CD4-positive, alpha-beta T cell treated with Interleukin-15 for 4 hours (primary cell): ENCODE measurements at regions not wholly inside any gene's neighbourhood (a gene's known extent, or its start where the extent isn't known, plus 50 kb on each side); places are given as distances from the start of the nearest gene placed in this dataset.

Experiments
- DNase-seq: peaks from one replicate; pipeline ENCODE4 v3.0.0-alpha.2; 2020; ENCODE audit warnings: low spot score

DNA sequence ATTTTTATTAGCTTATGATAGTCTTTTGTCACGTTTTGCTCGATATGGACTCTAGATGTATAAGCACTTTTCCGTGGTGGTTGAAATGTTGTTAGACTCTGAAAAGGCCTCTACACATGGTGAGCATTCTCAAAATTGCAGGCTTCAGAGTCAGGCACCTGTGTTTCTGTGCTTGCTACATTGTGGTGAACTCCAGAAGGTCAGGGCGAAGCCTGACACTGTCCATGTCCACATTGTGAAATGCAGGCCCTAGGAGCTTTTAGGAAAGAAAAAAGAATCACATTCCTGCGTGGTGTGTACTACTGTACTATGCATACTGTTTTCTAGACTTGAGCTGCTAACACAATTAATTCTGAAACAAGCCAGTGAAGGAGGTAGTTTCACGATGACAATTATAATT is 86.3 kb downstream of the HS3ST1 start:
- no peak for DNase-seq

DNA sequence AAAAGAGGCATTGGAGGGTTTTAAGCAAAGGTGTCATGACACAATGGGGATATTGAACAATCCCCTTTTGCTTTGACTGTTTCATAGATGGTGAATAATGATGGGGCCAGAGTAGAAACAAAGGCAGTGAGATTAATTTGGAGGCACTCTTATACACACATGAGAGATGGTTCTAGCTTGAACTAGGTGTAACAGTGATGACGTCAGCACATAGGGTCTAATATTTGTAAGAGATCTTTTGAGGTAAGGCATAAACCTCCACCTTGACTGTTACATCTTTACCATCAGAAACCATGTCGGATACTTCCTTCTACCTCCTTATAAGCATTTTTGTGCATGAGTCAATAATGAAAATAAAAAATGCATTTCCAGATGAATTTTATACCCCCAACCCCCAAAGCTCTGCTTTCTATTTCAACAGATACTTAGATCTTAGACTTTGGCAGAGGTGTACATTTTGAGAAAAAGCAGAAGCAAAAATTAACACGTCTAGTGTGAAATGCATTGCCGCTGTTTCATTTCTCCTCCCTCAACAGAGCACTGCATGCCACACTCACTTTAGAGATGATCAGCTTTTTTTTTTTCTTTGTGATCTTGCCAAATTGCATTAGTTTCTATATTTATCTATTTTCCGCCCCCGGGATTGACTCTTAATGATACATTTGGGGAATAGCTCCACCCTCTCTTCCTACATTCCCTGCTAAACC is 87.2 kb downstream of the HS3ST1 start:
- DNase-seq = no peak

DNA sequence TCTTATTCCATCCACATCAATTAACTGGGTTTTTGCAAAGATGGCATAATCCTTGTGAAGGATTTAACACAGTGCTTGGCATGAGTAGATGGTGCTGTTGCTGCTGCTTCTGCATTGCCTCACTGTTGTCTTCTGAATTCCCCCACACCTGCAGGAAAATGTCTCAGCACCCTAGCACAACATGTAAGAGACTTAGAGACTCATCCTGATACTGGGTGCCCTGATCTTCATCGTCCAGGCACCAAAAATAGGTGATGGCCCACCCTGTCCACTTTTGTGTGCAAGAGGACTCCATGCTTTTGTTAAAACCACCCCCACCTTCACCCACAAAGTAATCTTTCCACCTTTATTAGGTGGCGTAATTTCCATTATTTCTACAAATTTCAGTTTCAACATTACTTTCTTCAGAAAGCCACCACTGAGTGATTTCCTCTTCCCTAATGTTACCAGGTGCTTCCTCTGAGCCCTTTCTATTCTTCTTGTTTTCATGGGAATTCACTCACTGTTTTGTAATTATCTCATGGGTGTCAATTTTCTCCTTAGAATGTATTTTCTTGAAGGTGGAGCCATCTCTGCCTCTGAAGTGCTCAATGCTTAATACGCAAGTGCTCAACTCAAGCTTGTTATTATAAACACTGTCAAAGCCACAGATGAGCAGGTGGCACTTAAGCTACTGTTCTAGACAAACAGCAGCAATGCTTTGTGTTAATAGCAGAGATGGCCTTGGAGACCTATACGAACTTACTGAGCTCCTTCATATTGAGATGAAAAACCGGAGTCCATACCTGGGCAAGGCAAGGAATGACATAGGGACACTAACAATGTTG is 89.5 kb downstream of the HS3ST1 start:
- DNase-seq = no peak

DNA sequence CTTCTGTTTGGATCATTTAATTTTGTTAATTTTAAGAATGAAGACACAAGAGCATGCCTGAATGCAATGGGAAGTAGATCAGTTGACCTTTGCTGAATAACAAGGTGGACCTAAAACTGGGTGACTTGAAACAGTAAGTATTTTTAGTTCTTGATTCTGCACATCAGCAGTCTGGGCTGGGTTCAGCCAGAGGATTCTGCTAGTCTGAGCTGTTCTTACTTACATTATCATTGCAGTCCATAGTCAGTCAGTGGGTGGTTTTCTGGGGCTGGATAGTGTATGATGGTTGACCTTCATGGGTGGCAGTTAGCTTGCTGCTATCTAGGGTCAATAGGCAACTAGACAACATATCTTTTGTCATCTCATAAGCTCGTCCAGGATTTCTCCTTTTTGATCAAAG is 91.4 kb downstream of the HS3ST1 start:
- no peak for DNase-seq

DNA sequence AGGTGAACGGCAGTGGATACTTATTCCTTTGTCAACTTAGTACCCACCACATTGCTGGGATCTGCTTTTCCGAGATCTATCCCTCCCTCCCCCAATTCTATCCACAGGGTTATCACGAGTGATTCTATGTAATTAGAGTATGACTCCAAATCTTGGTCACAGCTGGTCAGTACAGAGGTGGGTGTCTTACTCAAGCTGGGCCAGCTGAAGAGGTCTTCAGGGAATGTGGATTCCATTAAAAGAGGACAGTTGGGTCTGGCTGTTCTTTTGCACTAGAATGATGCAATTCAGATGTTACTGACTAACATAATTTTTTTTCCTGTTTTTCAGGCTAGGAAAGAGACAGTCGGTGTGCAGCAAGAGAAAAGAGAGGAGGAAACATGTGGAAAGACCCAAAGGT is 92.3 kb downstream of the HS3ST1 start:
- DNase-seq = no peak

DNA sequence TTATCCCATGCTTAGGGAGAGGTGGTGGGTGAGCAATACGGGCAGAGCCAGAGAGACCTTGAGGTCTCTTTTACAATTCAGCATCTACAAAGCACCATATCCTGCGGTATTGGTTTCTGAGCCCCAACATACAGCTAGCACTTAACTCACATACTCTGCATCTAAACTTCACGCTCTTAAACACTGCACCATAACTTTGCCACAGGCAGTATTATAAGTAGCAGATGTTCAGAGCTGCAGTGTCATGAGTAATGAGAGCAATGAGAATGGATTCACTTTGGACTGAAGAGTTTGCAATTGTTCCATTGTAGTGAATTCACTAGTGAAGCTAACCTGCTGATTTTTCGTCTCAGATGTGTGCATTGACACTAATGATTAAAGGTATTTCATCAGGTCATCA is 93.8 kb downstream of the HS3ST1 start:
- DNase-seq = no peak

DNA sequence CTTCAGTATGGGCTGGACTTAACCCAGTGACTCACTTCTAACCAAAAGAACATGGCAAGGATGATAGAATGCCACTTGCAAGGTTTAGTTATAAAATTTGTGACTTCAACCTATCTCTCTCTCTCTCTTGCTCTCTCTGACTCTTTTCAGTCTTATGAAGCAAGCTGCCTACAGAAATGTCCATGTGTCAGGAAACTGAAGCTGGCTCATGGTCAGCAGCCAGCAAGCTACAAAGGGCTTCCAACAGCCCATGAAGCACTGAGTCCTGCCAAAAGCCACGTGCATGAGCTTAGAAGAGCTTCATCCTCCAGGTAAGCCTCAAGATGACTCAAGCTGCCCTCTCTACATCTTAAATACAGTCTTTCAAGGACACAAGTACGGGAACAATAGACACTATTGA is 100.3 kb downstream of the HS3ST1 start:
- no peak for DNase-seq

DNA sequence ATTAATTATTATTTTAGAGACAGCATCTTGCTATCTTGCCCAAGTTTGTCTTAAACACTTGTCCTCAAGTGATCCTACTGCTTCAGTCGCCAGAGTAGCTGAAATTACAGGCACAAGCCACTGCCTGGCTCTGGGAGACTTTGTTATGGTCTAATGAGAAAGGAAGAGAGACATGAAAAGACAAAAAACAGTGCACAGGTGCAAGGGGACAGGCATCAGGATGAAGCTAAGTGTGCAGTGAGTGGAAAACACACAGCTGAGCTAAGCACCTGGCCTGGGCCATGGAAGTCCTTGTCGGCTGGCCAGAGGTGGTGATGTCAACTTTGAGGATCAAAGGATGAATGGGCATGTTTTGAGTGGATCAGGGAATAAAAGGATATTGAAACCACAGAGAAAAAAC is 102.7 kb downstream of the HS3ST1 start:
- DNase-seq = no peak

DNA sequence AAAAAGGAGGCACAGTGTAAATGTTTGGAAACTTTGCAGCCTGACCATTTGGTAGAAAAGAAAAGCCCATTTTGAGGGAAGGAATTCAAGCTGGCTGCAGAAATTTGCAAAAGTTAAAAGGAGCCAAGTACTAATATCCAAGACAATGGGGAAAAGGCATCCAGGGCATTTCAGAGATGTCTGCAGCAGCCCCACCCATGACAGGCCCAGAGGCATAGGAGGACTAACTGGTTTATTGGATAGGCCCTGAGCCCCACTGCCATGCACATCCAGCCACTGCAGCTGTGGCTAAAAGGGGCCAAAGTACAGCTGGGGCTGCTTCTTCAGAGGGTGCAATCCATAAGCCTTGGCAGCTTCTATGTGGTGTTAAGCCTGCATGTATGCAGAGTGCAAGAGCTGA is 104.9 kb downstream of the HS3ST1 start:
- no peak for DNase-seq

DNA sequence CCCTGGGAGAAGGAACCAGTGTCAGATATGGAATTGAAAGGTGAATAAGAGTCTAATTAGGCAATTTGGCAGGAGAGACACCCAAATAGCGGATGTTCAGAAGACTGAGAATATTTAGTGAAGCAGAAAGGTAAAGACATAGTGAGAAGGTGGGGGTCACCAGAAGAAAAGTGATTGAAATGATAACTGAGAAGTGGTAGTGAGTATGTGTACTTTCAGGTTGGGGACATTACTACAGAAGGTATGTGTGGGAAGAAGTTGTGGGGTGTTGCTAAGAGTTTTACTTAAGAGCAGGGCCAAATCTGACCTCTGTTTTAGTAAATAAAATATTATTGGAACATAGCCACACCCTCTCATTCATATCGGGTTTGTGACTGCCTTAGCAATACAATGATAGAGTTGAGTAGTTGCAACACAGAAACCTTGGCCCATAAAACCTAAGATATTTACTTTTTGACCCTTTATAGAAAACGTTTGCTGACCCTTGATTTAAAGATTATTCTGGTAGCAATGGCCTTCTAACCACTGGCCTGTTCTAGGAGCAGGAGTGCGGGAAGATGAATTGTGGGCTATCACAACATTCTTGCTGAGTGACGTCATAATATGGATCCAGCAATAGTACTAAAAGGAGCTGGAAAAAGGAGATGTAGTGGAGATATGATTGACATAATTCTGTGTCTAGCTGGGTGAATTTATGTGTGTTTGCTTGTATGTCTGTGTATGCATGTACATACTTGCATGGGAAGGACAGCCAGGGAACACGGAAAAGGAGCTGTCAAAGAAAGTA is 115.3 kb downstream of the HS3ST1 start:
- no peak for DNase-seq

DNA sequence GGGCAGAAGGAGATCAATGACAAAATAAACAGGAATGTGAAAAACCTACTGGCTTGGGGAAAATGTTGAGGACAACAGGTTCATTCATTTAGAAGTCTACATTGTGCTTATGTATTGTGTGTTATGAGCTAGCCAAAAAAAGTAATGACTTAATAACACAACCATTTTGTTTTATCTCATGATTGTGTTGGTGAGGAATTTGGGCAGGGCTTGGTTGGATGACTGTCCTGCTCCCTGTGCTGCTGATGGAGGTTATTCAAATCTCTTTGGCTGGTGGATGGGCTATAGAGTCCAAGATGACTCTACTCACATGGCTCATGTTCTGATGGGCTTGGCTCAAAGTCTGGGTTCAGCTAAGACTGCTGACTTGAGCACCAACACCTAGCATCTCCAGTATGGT is 116.3 kb downstream of the HS3ST1 start:
- no peak for DNase-seq

DNA sequence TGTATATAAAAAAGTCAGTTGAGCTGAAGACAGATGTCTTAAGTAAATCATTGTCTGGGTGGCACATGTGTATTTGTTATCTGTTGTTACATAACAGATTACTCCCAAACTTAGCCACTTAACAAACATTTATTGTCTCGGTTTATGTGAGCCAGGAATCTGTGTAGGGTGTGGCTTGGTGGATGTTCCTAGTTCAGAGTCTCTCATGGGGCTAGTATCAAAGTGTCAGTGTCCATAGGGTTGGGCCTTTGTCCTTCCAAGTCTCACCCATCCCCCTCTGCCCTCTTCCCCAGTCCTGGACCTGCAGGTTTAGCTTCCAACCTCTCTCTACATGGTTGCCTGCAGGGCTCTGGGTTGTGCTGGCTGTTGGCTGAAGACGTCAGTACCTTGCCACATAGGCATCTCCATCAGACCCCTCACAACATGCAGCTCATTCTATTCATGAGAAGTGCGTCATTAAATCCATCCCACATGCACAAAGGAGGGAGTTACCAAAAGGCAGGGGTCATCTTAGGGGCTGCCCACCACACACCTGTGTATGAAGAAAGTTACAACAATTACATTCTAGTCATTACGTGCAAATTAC is 127.5 kb downstream of the HS3ST1 start:
- DNase-seq = no peak

DNA sequence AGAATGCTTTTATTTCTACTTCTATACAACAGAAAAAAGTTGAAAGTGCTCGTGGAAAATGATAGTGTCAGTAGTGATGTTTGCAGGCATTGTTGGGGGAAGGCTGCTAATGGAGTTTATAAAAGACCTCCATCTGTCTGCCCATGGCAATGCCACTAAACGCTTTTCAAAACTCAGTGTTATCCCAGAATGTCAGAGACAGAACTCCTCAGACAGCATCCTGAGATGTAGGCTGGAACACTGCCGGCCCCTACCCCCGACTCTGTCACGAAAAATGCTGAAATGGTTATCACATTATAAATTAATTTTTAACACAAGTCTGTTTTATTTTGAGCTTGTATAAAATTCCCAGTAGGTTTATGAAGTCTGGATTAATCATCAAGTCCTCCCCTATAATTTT is 128.9 kb downstream of the HS3ST1 start:
- DNase-seq = no peak

DNA sequence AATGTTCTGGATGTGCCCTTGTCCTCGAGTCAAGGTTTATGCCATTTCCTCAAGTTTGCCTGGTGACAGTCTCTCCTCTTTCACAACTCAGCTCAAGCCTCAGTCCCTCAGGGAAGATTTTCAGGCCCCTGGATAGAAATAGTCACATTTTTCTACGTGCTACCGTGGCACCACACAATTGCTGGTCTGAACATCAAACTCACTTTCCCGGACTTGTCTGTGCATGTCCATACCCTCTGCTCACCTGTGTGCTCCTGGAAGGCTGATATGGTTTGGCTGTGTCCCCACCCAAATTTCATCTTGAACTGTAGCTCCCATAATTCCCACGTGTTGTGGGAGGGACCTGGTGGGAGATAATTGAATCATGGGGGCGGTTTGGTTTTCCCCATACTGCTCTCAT is 129.7 kb downstream of the HS3ST1 start:
- no peak for DNase-seq

DNA sequence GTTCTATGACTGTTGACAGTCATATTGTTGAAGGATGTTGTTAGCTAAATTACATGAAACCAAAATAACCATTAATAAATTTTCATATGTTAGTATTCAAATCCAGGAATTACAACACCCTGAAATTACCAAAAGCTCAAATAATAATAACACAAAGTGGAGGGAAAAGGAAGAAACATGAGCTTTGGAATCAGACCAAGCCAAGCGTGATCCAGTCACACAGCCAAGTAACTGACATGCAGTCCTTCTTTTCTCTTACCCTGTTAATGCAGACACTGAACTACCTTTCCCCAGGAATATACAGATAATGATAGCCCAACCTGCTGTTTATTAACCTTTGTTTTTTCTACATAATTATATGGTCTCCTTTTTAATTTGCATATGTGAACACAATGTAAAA is 130.2 kb downstream of the HS3ST1 start:
- DNase-seq = no peak

DNA sequence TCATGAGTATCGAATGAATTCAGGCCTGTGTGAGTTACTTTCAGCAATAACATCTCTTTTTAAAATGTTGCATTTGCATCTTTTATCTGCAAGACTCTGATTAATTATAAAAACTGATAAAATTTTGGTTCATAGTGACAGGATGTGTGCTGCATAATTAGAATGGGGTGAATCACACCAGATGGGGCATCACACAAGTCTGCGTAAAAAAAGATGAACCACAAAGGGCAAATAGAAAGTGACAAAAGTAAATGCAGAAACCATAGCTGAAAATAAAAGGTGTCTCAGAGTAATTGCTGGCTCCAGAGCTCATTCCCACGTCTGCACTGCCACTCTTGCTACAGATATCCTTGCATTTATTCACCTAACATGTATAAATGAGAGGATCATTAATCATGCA is 131.1 kb downstream of the HS3ST1 start:
- DNase-seq = no peak

DNA sequence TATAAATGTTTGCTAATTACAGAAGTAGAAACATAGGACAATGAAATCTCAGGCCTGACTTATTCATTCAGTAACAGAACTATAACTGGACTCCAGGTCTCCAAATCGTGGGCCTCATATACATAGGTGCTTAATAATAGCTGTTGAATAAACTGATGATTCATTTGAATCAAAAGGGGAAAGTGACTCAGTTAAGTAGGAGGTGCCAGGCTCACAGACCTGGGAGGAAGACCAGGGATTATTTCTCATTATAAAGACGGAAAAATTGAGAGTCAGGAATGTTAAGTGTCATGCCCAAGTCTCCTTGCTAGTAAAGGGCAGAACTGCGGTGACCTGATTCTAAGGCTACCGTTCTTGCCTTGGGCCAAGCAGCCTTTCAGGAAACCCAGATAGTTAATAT is 131.5 kb downstream of the HS3ST1 start:
- no peak for DNase-seq

DNA sequence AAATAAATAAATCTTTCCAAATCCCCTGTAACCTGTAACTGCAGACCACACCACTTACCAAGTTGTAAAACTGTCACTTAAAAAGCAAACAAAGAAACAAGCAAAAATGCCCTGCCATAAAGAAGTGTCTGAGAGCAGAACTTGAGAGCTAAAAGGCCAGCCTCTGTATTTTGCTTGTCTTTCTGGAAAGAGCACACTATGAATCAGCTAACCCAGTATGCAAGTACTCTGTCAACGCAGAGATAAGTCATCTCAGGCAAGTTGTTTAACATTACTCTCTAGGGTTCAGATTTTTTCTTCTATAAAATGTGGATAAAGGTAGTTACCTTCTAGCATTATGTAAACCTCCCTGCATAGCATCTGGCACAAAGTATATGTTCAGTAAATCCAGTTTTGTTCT is 134.8 kb downstream of the HS3ST1 start:
- DNase-seq = no peak

DNA sequence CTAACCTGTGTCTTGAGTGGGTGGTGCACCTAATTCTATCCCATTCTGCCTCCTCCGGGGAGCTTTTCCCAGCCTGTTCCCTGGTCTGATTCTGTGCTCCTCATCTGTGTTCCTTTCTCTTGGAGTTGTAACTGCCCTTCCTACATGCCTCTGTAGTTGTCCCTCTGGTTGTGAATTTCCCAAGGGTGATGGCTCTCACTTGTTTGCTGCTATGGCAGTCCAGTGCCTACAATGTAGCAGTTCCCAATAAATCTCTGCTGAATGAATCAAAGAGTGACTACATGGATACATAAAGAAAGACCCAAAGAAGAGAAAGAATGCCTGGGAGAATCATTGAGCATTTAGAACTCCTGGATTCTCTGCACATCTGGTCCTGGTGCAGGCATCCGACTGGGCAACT is 141.6 kb downstream of the HS3ST1 start:
- no peak for DNase-seq

DNA sequence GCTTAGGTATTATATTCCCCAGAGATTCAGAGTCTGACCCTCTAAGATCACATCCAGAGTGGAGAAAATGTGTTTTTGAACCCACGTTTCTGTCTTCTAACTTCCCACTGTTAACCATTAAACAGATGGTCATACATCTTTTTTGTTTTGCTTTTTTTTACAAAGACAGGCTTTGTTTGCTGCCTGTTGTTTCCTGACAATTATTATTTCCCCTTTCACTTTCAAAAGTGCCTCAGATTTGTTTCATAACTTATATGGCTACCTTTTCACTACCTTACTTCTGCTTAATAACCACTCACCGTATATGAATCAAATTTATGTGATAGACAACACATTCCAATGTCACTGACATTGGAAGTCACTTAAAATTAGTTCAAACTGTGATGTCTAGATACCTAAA is 142.2 kb downstream of the HS3ST1 start:
- DNase-seq = no peak

DNA sequence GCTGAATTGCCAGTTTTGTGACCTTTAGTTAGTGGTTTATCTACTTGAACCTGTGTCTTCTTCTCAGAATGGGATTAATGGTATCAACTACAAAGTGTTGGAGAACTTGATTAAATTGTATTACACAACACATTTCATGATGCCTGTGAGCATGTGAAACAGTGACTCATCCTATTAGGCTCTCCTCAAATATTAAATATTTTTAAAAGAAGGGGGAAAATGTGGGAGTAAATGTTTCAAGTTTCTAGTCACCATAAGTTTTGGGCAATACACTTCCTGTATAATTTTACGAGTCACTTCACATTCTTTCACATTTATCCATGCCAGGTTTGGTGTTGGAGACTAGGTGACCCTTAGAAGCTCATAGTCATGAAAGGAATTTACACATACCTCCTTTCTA is 147.0 kb downstream of the HS3ST1 start:
- no peak for DNase-seq

DNA sequence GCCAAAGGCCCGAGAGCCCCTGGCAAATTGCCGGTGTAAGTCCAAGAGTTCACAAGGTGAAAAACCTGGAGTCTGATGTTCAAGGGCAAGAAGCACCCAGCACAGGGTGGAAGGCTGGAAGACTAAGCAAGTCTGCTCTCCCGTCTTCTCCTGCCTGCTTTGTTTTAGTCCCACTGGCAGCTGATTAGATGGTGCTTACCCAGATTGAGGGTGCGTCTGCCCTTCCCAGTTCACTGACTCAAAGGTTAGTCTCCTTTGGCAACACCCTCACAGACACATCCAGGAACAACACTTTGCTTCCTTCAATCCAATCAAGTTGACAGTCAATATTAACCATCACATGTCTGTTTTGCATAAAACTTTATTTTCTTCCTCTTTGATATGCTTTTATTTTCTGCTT is 157.4 kb downstream of the HS3ST1 start:
- no peak for DNase-seq

DNA sequence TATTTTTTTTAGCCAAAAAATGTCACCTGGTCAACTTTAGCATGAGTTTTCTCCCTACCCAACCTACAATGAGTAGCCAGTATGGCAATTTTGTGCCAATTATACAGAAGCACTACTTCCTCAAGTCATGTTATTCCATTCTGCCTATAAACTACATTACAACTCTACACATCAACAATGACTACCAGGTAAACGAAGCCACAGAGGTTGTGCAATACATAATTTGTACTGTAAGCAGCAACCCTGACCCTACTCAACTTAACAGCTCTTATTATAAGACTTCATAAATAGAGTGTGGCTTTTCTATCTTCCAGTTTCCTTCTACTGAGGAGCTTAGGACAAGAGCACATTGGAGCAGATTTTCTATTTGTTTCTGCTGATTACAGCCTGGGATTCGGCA is 160.5 kb downstream of the HS3ST1 start:
- no peak for DNase-seq
